GM23338 (cell line): ENCODE measurements at regions not wholly inside any gene's neighbourhood (a gene's known extent, or its start where the extent isn't known, plus 50 kb on each side); places are given as distances from the start of the nearest gene placed in this dataset.

ENCODE experiments used
- ATAC-seq: fragments of 200-7000 bp; cut with Tn5 transposase; 3 replicates; pipeline ENCODE4 v1.9.1; 2020
- DNase-seq: peaks from one replicate; pipeline ENCODE4 v3.0.0-alpha.2; 2015; ENCODE audit warnings: low spot score
- H2AFZ ChIP-seq: fragments of 200-600 bp; sonication (generic); 2 replicates; pipeline ENCODE4 v1.8.0; 2016; ENCODE audit warnings: antibody characterized with exemption, mild to moderate bottlenecking, moderate library complexity
- H3F3A ChIP-seq: fragments of 200-600 bp; sonication (generic); replicated peaks from 2 replicates; pipeline ENCODE4 v1.8.0; 2017; ENCODE audit warnings: antibody characterized with exemption, mixed run types, low read depth
- H3K27ac ChIP-seq: fragments of 200-600 bp; sonication (generic); 2 replicates; pipeline ENCODE4 v1.6.1; 2016; ENCODE audit warnings: low read depth
- H3K27me3 ChIP-seq: fragments of 200-600 bp; sonication (generic); 2 replicates; pipeline ENCODE4 v1.8.0; 2016; ENCODE audit warnings: mild to moderate bottlenecking, mixed run types, moderate library complexity; ENCODE audit not compliant: insufficient read depth
- H3K36me3 ChIP-seq: fragments of 200-600 bp; sonication (generic); 2 replicates; pipeline ENCODE4 v1.8.0; 2016; ENCODE audit warnings: mild to moderate bottlenecking; ENCODE audit not compliant: insufficient read depth
- H3K4me1 ChIP-seq: fragments of 200-600 bp; sonication (generic); 2 replicates; pipeline ENCODE4 v1.8.0; 2016; ENCODE audit warnings: mild to moderate bottlenecking, moderate library complexity; ENCODE audit not compliant: insufficient read depth
- H3K4me2 ChIP-seq: fragments of 200-600 bp; sonication (generic); 2 replicates; pipeline ENCODE4 v1.7.1; 2017; ENCODE audit warnings: mixed run types
- H3K4me3 ChIP-seq: fragments of 200-600 bp; sonication (generic); 2 replicates; pipeline ENCODE4 v1.6.1; 2016; ENCODE audit warnings: mixed run types
- H3K79me2 ChIP-seq: fragments of 200-600 bp; sonication (generic); replicated peaks from 2 replicates; pipeline ENCODE4 v1.8.0; 2017; ENCODE audit warnings: mild to moderate bottlenecking; ENCODE audit not compliant: insufficient read depth
- H3K9me2 ChIP-seq: fragments of 200-600 bp; sonication (generic); 2 replicates; pipeline ENCODE4 v1.8.0; 2017; ENCODE audit not compliant: insufficient read depth
- H4K20me1 ChIP-seq: fragments of 200-600 bp; sonication (generic); replicated peaks from 2 replicates; pipeline ENCODE4 v1.8.0; 2017; ENCODE audit warnings: mild to moderate bottlenecking; ENCODE audit not compliant: insufficient read depth
- H3K27ac Mint-ChIP-seq: 2 replicates; pipeline ENCODE4 v1.8.0; 2020; ENCODE audit warnings: inconsistent platforms, mild to moderate bottlenecking, moderate library complexity, mixed read lengths
- H3K27me3 Mint-ChIP-seq: 3 replicates; pipeline ENCODE4 v1.8.0; 2022; ENCODE audit warnings: low read depth, mild to moderate bottlenecking, moderate library complexity, mixed read lengths, inconsistent platforms; ENCODE audit not compliant: insufficient read depth, poor library complexity
- H3K36me3 Mint-ChIP-seq: 3 replicates; pipeline ENCODE4 v1.8.0; 2021; ENCODE audit warnings: low read depth, mild to moderate bottlenecking, inconsistent platforms, moderate library complexity, mixed read lengths
- H3K4me1 Mint-ChIP-seq: 3 replicates; pipeline ENCODE4 v1.8.0; 2020; ENCODE audit warnings: mild to moderate bottlenecking, inconsistent platforms, mixed read lengths
- H3K4me3 Mint-ChIP-seq: 3 replicates; pipeline ENCODE4 v1.8.0; 2021; ENCODE audit warnings: moderate library complexity, mild to moderate bottlenecking, inconsistent platforms, mixed read lengths
- H3K9me3 Mint-ChIP-seq: 3 replicates; pipeline ENCODE4 v1.8.0; 2020; ENCODE audit warnings: moderate library complexity, mild to moderate bottlenecking, inconsistent platforms, mixed read lengths
- CREB1 ChIP-seq: fragments of 250-450 bp; sonication (Bioruptor Pico); IDR thresholded peaks from 2 replicates; pipeline ENCODE4 v1.5.0; 2020; ENCODE audit warnings: low read depth, mild to moderate bottlenecking, moderate library complexity
- CTCF ChIP-seq, 2 experiments: fragments of 200-600 bp in 1 of 2; sonication (generic) in 1 of 2; conservative IDR thresholded peaks; 2 replicates each; pipeline versions ENCODE4 v1.5.1 to v1.6.1; 2016 to 2017; ENCODE audit warnings: antibody characterized with exemption in 2 of 2, low read depth in 2 of 2, mild to moderate bottlenecking in 2 of 2, moderate library complexity in 1 of 2
- ETS1 ChIP-seq: IDR thresholded peaks from 2 replicates; pipeline ENCODE4 v1.6.1; 2016; ENCODE audit warnings: antibody characterized with exemption
- EZH2 ChIP-seq: fragments of 200-600 bp; sonication (generic); IDR thresholded peaks from one replicate; pipeline ENCODE4 v1.8.0; 2017; ENCODE audit warnings: antibody characterized with exemption, mild to moderate bottlenecking, low read depth; ENCODE audit not compliant: unreplicated experiment
- EZH2phosphoT487 ChIP-seq: fragments of 200-600 bp; sonication (generic); IDR thresholded peaks from one replicate; pipeline ENCODE4 v1.8.1; 2018; ENCODE audit warnings: antibody characterized with exemption; ENCODE audit not compliant: unreplicated experiment
- JUNB ChIP-seq: IDR thresholded peaks from one replicate; pipeline ENCODE4 v1.6.1; 2016; ENCODE audit warnings: antibody characterized with exemption; ENCODE audit not compliant: unreplicated experiment
- NANOG ChIP-seq: IDR thresholded peaks from 2 replicates; pipeline ENCODE4 v1.6.1; 2016; ENCODE audit warnings: antibody characterized with exemption, borderline replicate concordance
- POLR2AphosphoS5 ChIP-seq: IDR thresholded peaks from 2 replicates; pipeline ENCODE4 v1.6.1; 2016; ENCODE audit warnings: antibody characterized with exemption, low read depth
- REST ChIP-seq: IDR thresholded peaks from one replicate; pipeline ENCODE4 v1.6.1; 2018; ENCODE audit warnings: antibody characterized with exemption; ENCODE audit not compliant: unreplicated experiment
- STAT1 ChIP-seq: IDR thresholded peaks from one replicate; pipeline ENCODE4 v1.6.1; 2016; ENCODE audit warnings: antibody characterized with exemption; ENCODE audit not compliant: unreplicated experiment
- ZNF114 ChIP-seq: fragments of 250-450 bp; sonication (Bioruptor Pico); IDR thresholded peaks from 2 replicates; pipeline ENCODE4 v1.5.0; 2020; ENCODE audit warnings: mild to moderate bottlenecking, moderate library complexity
- ZNF331 ChIP-seq: fragments of 250-450 bp; sonication (Bioruptor Pico); IDR thresholded peaks from 2 replicates; pipeline ENCODE4 v1.5.0; 2020; ENCODE audit warnings: low read depth, mild to moderate bottlenecking, moderate library complexity
- ZNF462 ChIP-seq: fragments of 250-450 bp; sonication (Bioruptor Pico); IDR thresholded peaks from 2 replicates; pipeline ENCODE4 v1.5.0; 2020; ENCODE audit warnings: mild to moderate bottlenecking, moderate library complexity

GRCh38 chr5:153187503-153187902 lies 303.0 kb upstream of the GRIA1 start (continued):
- TF ChIP-seq REST (no peak), JUNB (no peak), NANOG (no peak)

GRCh38 chr5:153206361-153206760 lies 284.1 kb upstream of the GRIA1 start:
- Histone ChIP-seq H3K4me1 (no peaks in the 10 kb centered on the region), H3K9me2 (peaks cover 6% of the 10 kb centered on the region; the same call in 1 of the 2 replicates), H3K4me3 (no peak overlapping the region), H4K20me1 (no peaks in the 10 kb centered on the region), H3K36me3 (no peaks in the 10 kb centered on the region), H3K27ac (no peak overlapping the region), H3K79me2 (no peaks in the 10 kb centered on the region), H2AFZ (no peak overlapping the region), H3K4me2 (no peak overlapping the region), H3K27me3 (no peaks in the 10 kb centered on the region), H3F3A (no peaks in the 10 kb centered on the region)
- Mint-ChIP-seq H3K27me3 (peaks cover 5% of the 10 kb centered on the region), H3K4me1 (peaks cover 5% of the 10 kb centered on the region; the same call in 2 of the 3 replicates), H3K36me3 (no peaks in the 10 kb centered on the region), H3K27ac (no peak overlapping the region), H3K9me3 (no peaks in the 10 kb centered on the region), H3K4me3 (no peak overlapping the region)
- no peak for DNase-seq
- ATAC-seq: no peak
- TF ChIP-seq STAT1: no peak
- TF ChIP-seq POLR2AphosphoS5: no peak
- no peak for TF ChIP-seq ETS1
- no peak for TF ChIP-seq JUNB
- TF ChIP-seq CREB1 (CRISPR knock-in tag): no peak
- no peak for TF ChIP-seq NANOG
- TF ChIP-seq CTCF (conservative IDR thresholded peaks at IDR 0.05; ENCODE audit: low read depth in 2 of 2): no peak
- TF ChIP-seq ZNF462 (CRISPR knock-in tag): no peak
- TF ChIP-seq ZNF114 (CRISPR knock-in tag): no peak
- no peak for TF ChIP-seq ZNF331 (CRISPR knock-in tag)
- TF ChIP-seq EZH2: no peak
- no peak for TF ChIP-seq EZH2phosphoT487
